GM12891 (cell line): ENCODE measurements at regions not wholly inside any gene's neighbourhood (a gene's known extent, or its start where the extent isn't known, plus 50 kb on each side); places are given as distances from the start of the nearest gene placed in this dataset.
"Not testable (repeated sequence)": the region's sequence is repeated elsewhere in the genome, so short reads cannot be mapped to it uniquely, and the experiment has no call there.

Experiments used
- DNase-seq: peaks from one replicate; pipeline ENCODE4 v3.0.0; 2011; ENCODE audit warnings: low spot score; ENCODE audit not compliant: insufficient read length
- FAIRE-seq: peaks from 2 replicates; lab custom pipeline; 2011; peaks lifted over from hg19 to GRCh38; lab: Jason Lieb, UNC
- PAX5 ChIP-seq: IDR thresholded peaks from 2 replicates; pipeline ENCODE4 v1.6.1; 2011; ENCODE audit warnings: low read length, moderate library complexity, mild to moderate bottlenecking; ENCODE audit not compliant: insufficient read depth, severe bottlenecking
- POLR2A ChIP-seq: IDR thresholded peaks from 2 replicates; pipeline ENCODE4 v1.6.1; 2011; ENCODE audit warnings: low read depth, low read length, control low read depth
- POLR2AphosphoS5 ChIP-seq: IDR thresholded peaks from 2 replicates; pipeline ENCODE4 v1.6.1; 2011; ENCODE audit warnings: low read depth, low read length, control low read depth
- POU2F2 ChIP-seq: IDR thresholded peaks from 2 replicates; pipeline ENCODE4 v1.6.1; 2011; ENCODE audit warnings: low read depth, mild to moderate bottlenecking, control low read depth, low read length, moderate library complexity
- SPI1 ChIP-seq: IDR thresholded peaks from 2 replicates; pipeline ENCODE4 v1.6.1; 2011; ENCODE audit warnings: low read depth, low read length, control low read depth
- TAF1 ChIP-seq: IDR thresholded peaks from 2 replicates; pipeline ENCODE4 v1.6.1; 2011; ENCODE audit warnings: low read depth, low read length, control low read depth

DNA sequence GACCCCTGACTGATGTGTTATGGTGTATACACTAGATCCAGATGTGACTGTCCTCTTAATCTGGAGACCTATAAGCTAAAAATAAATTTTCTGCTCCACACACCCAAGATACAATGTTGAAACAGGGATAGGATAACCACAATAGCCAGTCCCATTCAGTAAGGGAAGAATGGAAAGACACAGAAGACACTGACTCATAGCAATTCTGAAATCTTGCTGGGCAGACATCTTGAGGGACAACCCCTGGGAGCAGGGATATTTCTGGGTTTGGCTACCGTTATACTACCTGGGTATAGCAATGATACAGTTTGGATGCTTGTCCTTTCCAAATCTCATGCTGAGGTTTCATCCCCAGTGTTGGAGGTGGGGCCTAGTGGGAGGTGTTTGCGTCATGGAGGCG is 93.9 kb downstream of the BUD13 start:
- no peak for TF ChIP-seq POLR2A
- TF ChIP-seq PAX5 = no peak
- no peak for TF ChIP-seq POLR2AphosphoS5
- no peak for TF ChIP-seq SPI1
- no peak for TF ChIP-seq TAF1
- TF ChIP-seq POU2F2 = no peak
- no peak for FAIRE-seq
- DNase-seq = no peak

- FAIRE-seq, DNase-seq: not testable (repeated sequence)
These were observed 105.5 kb downstream of the BUD13 start for GRCh38 chr11:116667318-116667717.

- DNase-seq, FAIRE-seq: not testable (repeated sequence)
These were observed 106.0 kb downstream of the BUD13 start for GRCh38 chr11:116666673-116667249.

- DNase-seq (no peak), FAIRE-seq (no peak)
- no peak for TF ChIP-seq PAX5
- no peak for TF ChIP-seq SPI1
- TF ChIP-seq POU2F2 = no peak
- no peak for TF ChIP-seq POLR2A
- no peak for TF ChIP-seq POLR2AphosphoS5
- TF ChIP-seq TAF1 = no peak
These were observed 107.3 kb downstream of the BUD13 start for GRCh38 chr11:116665523-116665922.

DNA sequence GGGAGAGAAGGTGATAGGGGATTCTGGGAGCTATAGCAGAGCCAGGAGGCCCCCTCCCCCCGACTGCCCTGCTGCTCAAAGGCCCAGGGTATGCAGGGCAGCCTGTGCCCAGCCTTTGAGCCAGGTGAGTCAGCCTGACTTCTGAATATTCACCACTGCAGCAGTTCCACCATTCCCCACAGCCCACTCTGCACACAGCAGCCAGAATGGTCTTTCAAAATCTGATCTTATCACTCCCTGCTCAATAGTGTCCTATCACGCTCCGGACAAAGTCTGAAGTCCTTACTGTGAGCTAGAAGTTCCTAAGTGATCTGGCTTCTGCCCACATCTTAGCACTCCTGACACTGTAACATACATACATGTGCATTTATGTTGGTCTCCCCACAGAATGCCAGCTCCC is 111.7 kb downstream of the BUD13 start:
- no peak for FAIRE-seq
- no peak for TF ChIP-seq POLR2A
- no peak for DNase-seq

DNA sequence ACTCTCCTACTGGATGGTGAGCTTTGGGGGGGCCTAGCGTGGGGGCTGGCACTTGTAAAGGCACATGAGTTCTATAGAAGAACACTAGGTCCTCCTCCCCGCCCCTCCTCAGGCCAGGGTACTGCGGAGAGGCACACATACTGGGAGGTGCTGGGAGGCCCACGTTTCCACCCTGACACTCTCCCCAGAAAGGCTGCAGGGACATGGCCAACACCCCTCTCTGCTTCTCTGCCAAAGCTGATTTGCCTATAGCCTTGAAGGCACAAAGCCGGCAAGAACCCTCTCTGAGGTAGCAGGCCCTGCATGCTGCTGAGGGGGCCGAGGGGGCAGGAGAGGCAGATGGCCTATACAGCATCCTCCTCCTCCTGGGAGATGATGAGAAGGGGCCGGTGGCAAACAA is 112.8 kb downstream of the BUD13 start:
- TF ChIP-seq TAF1 (no peak), SPI1 (no peak), POLR2AphosphoS5 (no peak), POLR2A (no peak), POU2F2 (no peak), PAX5 (no peak)
- FAIRE-seq = no peak
- no peak for DNase-seq

DNA sequence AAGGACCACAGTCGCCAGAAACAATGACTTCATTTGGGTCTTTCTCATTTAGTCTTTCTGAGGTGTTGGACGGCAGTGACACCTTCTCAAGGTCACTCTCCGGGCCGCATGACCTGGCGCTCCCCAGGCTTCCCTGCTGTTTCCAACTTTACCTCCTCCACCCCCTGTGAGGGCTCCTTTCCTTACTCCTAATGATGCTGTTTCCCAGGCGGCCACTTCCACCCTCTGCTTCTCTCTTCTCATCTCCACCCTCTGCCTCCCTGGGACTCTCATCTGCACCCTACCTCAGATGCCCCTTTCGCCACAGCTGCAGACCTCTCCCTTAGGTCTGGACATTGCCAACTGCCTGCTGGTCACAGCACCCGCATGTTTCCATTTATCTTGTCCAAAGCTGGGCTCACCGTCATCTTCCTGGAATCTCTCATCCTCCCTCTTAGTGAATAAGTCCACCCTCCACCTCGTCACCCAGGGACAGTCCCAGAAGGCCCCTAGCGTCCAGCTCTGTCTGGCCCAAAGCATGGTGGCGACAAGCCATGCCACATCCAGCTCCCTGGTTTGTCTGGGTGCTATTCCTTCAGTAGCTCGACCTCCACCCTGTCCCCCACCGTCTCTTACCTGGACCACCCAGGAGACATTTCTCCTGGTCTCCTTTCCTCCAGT is 113.8 kb downstream of the BUD13 start:
- no peak for TF ChIP-seq POLR2A
- TF ChIP-seq SPI1 = no peak
- no peak for TF ChIP-seq PAX5
- no peak for TF ChIP-seq POU2F2
- no peak for TF ChIP-seq POLR2AphosphoS5
- TF ChIP-seq TAF1 = no peak
- DNase-seq = no peak
- no peak for FAIRE-seq

DNA sequence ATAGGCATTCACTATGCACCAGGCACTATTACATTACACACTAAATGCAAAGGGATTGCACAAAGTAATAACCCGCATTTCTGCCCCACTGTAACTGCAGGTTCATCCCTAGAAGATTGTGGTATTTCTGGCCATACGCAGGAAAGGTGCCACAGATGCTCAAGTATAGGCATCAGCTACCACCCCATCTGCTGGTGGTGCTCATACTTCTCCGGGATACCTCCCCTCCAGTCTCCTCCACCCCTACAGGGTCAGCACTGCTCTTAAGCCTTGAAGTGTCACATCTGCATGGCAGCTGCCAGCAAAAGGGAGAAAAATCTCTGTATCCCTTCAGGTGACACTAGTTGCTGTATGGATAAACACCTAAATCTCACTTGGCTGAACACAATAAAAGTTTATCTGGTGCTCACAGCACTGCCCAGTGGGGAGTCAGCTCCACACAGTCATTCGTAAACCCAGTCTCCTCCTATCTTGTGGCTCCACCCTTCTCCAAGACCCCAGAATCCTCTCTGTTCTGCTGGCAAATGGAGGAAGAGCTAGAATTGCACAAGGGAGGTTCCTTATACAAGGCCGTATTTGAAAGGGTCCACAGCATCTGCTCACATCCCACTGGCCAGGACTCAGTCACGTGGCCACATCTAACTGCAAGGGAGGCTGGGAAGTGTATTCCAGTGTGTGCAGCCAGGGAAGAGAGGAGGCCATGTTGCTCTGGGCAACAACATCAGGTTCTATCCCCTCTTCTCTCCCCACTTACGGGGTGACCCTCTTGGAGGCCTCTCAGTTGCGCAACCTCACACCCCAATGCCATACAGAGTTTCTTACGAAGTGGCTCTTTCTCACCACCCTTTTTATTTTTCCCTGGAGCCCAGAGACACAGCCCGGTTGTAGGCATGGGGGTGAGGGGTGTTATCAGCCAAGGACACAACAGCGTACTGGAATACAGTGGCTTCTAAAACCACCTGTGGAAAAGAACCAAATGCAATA is 114.7 kb downstream of the BUD13 start:
- DNase-seq = no peak
- FAIRE-seq = no peak
- TF ChIP-seq TAF1 (no peak), PAX5 (no peak), SPI1 (no peak), POLR2A (no peak), POU2F2 (no peak), POLR2AphosphoS5 (no peak)

GRCh38 chr11:116656011-116656410 is 116.8 kb downstream of the BUD13 start:
- TF ChIP-seq PAX5 = no peak
- no peak for TF ChIP-seq POLR2AphosphoS5
- no peak for TF ChIP-seq POLR2A
- TF ChIP-seq SPI1 = no peak
- TF ChIP-seq TAF1 = no peak
- no peak for DNase-seq
- no peak for FAIRE-seq

DNA sequence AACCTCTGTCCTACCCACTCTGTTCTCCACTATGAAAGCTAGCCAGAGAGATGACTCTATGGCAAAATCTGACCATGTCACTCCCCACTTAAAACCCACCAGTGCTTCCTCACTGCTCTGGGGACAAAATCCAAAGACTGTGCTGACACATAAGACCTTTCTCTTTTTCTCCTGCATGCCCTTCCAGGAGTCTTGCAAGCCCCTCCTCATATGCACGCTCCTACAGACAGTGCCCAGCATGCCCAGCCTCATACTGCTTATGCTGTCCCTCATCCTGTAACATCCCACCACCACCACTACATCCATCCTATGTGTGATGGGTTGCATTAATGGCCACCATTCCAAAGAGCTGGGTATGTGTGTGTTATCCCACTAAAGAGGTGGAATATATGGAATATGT is 118.3 kb downstream of the BUD13 start:
- no peak for FAIRE-seq
- no peak for DNase-seq
- TF ChIP-seq POLR2A (no peak), POLR2AphosphoS5 (no peak), POU2F2 (no peak), PAX5 (no peak), SPI1 (no peak), TAF1 (no peak)
